ENCODE measurements at regions not wholly inside any gene's neighbourhood (a gene's known extent, or its start where the extent isn't known, plus 50 kb on each side); places are given as distances from the start of the nearest gene placed in this dataset.

GRCh38 chr9:80874276-80874675 is 815.1 kb downstream of the TLE1 start:
- DNase-seq (ENCODE audit: extremely low spot score in 2 of 2), result no peak
- no peaks in the 10 kb centered on the region for H3K9me3 ChIP-seq
- H3K27me3 ChIP-seq, result no peaks in the 10 kb centered on the region
- no peak overlapping the region for H3K27ac ChIP-seq
- H3K4me1 ChIP-seq, result no peaks in the 10 kb centered on the region
- intact Hi-C loops (cut with DNase I), result no loop called here
- no peaks in the 10 kb centered on the region for H3K36me3 ChIP-seq
- TF ChIP-seq CTCF (IDR thresholded peaks at IDR 0.05) (no peak), POLR2A (IDR thresholded peaks at IDR 0.05) (no peak), POLR2AphosphoS5 (IDR thresholded peaks at IDR 0.05; ENCODE audit: insufficient read depth in 1 of 2, low read depth in 1 of 2) (no peak)
- H3K4me3 ChIP-seq, result no peak overlapping the region

- intact Hi-C loops (cut with DNase I), result no loop called here
- Histone ChIP-seq H3K27ac (no peak overlapping the region), H3K36me3 (no peaks in the 10 kb centered on the region), H3K9me3 (no peaks in the 10 kb centered on the region), H3K4me1 (no peaks in the 10 kb centered on the region), H3K4me3 (no peak overlapping the region), H3K27me3 (no peaks in the 10 kb centered on the region)
- DNase-seq (ENCODE audit: extremely low spot score in 2 of 2), result no peak
- TF ChIP-seq POLR2A (IDR thresholded peaks at IDR 0.05), result no peak
- TF ChIP-seq POLR2AphosphoS5 (IDR thresholded peaks at IDR 0.05; ENCODE audit: insufficient read depth in 1 of 2, low read depth in 1 of 2), result no peak
- no peak for TF ChIP-seq CTCF (IDR thresholded peaks at IDR 0.05)
These were observed 815.5 kb downstream of the TLE1 start for GRCh38 chr9:80873861-80874260.

- Histone ChIP-seq H3K36me3 (no peaks in the 10 kb centered on the region), H3K27ac (no peak overlapping the region)
- TF ChIP-seq CTCF (IDR thresholded peaks at IDR 0.05), result no peak
- TF ChIP-seq POLR2A (IDR thresholded peaks at IDR 0.05), result no peak
- TF ChIP-seq POLR2AphosphoS5 (IDR thresholded peaks at IDR 0.05; ENCODE audit: insufficient read depth in 1 of 2, low read depth in 1 of 2), result no peak
These were observed 817.8 kb downstream of the TLE1 start for GRCh38 chr9:80871596-80871995.

DNA sequence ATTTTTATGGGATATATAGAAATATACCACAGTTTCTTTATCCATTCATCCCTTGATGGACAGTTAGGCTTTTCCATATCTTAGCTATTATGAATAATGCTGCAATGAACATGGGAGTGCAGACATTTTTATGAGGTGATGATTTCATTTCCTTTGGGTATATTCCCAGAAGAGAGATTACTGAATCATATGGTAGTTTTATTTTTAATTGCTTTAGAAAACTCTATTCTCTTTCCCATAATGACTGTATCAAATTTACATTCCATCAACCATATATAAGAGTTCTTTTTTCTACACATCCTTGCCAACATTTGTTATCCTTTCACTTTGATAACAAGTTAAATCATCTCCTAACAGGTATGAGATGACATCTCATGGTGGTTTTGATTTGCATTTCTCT is 821.6 kb downstream of the TLE1 start:
- Histone ChIP-seq H3K36me3 (no peaks in the 10 kb centered on the region), H3K4me3 (no peak overlapping the region), H3K27me3 (no peaks in the 10 kb centered on the region), H3K27ac (no peak overlapping the region), H3K4me1 (no peaks in the 10 kb centered on the region), H3K9me3 (no peaks in the 10 kb centered on the region)
- no peak for DNase-seq (ENCODE audit: extremely low spot score in 2 of 2)
- intact Hi-C loops (cut with DNase I), result no loop called here
- TF ChIP-seq POLR2AphosphoS5 (IDR thresholded peaks at IDR 0.05; ENCODE audit: insufficient read depth in 1 of 2, low read depth in 1 of 2) (no peak), CTCF (IDR thresholded peaks at IDR 0.05) (no peak), POLR2A (IDR thresholded peaks at IDR 0.05) (no peak)

More at GRCh38 chr9:80871596-80871995, 817.8 kb downstream of the TLE1 start:
- Histone ChIP-seq H3K9me3 (no peaks in the 10 kb centered on the region), H3K27me3 (no peaks in the 10 kb centered on the region), H3K4me1 (no peaks in the 10 kb centered on the region), H3K4me3 (no peak overlapping the region)
- intact Hi-C loops (cut with DNase I), result no loop called here
- no peak for DNase-seq (ENCODE audit: extremely low spot score in 2 of 2)

- Histone ChIP-seq H3K36me3 (no peaks in the 10 kb centered on the region), H3K9me3 (no peaks in the 10 kb centered on the region), H3K4me1 (no peaks in the 10 kb centered on the region), H3K27me3 (no peaks in the 10 kb centered on the region), H3K4me3 (no peak overlapping the region), H3K27ac (no peak overlapping the region)
- intact Hi-C loops (cut with DNase I), result no loop called here
- TF ChIP-seq POLR2A (IDR thresholded peaks at IDR 0.05), result no peak
- no peak for TF ChIP-seq CTCF (IDR thresholded peaks at IDR 0.05)
- no peak for TF ChIP-seq POLR2AphosphoS5 (IDR thresholded peaks at IDR 0.05; ENCODE audit: insufficient read depth in 1 of 2, low read depth in 1 of 2)
- DNase-seq (ENCODE audit: extremely low spot score in 2 of 2), result no peak
These were observed 822.6 kb downstream of the TLE1 start for GRCh38 chr9:80866576-80867227.

Measured in vagina (tissue), 2 donors.